ENCODE measurements at regions not wholly inside any gene's neighbourhood (a gene's known extent, or its start where the extent isn't known, plus 50 kb on each side); places are given as distances from the start of the nearest gene placed in this dataset.

DNA sequence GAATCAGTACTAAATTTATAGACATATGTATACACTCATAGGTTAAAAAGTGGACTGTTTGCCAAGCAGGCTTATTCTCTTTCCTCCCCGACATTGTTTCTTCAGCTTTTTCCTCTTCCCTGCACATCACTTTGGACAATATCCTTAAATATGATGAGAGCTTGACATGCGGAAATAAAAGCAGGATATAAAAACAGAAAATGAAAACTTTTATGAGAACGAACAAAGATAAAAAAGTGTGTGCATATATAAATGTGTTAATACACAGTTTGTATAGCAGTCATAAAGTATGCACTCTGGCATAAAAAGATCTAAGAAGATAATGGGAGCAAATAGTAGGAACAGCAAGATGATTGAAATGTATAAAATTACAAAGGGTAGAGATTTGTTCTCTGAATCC is 86.4 kb upstream of the IFNE start:
- Histone ChIP-seq H3K4me3 (replicated peaks in 1 of 3; ENCODE audit: insufficient read depth in 1 of 3, low read depth in 2 of 3, low read length in 3 of 3) (no peak overlapping the region), H3K4me2 (ENCODE audit: low read depth, low read length) (no peak overlapping the region), H2AFZ (ENCODE audit: low read length) (no peak overlapping the region), H3K27me3 (ENCODE audit: control insufficient read depth in 1 of 2, insufficient read depth in 2 of 2, low read length in 2 of 2) (no peaks in the 10 kb centered on the region), H3K9ac (ENCODE audit: insufficient read depth, low read depth, low read length) (no peak overlapping the region), H3K27ac (ENCODE audit: extremely low read length, insufficient read depth, low read length) (no peak overlapping the region), H4K20me1 (ENCODE audit: insufficient read depth, low read length) (no peaks in the 10 kb centered on the region), H3K4me1 (ENCODE audit: insufficient read depth, low read length) (no peaks in the 10 kb centered on the region), H3K9me3 (ENCODE audit: low read length) (no peaks in the 10 kb centered on the region), H3K36me3 (replicated peaks in 1 of 2; ENCODE audit: control insufficient read depth in 1 of 2, insufficient read depth in 2 of 2, low read length in 2 of 2) (no peaks in the 10 kb centered on the region), H3K79me2 (ENCODE audit: insufficient read depth, low read length) (no peaks in the 10 kb centered on the region)
- FAIRE-seq (no peak), DNase-seq (ENCODE audit: low spot score) (no peak), ATAC-seq (no peak)
- TF ChIP-seq HOXA5 (CRISPR knock-in tag; IDR thresholded peaks at IDR 0.05): no peak
- no peak for TF ChIP-seq U2AF1 (optimal IDR thresholded peaks at IDR 0.05; ENCODE audit: low read depth, low read length)
- TF ChIP-seq, protein P1, sequence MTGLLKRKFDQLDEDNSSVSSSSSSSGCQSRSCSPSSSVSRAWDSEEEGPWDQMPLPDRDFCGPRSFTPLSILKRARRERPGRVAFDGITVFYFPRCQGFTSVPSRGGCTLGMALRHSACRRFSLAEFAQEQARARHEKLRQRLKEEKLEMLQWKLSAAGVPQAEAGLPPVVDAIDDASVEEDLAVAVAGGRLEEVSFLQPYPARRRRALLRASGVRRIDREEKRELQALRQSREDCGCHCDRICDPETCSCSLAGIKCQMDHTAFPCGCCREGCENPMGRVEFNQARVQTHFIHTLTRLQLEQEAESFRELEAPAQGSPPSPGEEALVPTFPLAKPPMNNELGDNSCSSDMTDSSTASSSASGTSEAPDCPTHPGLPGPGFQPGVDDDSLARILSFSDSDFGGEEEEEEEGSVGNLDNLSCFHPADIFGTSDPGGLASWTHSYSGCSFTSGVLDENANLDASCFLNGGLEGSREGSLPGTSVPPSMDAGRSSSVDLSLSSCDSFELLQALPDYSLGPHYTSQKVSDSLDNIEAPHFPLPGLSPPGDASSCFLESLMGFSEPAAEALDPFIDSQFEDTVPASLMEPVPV (CRISPR knock-in tag; IDR thresholded peaks at IDR 0.05): no peak
- WGBS (ENCODE audit: low lambda C conversion rate): 12% methylated on average over 3 of the region's 3 CpGs
- no TSS peak for BruUV-seq (replicated peaks)
- ChIA-PET CTCF (ENCODE audit: low intra/inter-chr PET ratio, low total read pairs) (no interaction called here), POLR2A (no interaction called here)
- intact Hi-C loops (cut with micrococcal nuclease; ENCODE audit: unreplicated experiment) (no loop called here), in situ Hi-C loops (cut with HindIII; ENCODE audit: extremely low pct_ligation_motif_present, low pct_unique_long_range_greater_than_20kb) (no loop called here)

DNA sequence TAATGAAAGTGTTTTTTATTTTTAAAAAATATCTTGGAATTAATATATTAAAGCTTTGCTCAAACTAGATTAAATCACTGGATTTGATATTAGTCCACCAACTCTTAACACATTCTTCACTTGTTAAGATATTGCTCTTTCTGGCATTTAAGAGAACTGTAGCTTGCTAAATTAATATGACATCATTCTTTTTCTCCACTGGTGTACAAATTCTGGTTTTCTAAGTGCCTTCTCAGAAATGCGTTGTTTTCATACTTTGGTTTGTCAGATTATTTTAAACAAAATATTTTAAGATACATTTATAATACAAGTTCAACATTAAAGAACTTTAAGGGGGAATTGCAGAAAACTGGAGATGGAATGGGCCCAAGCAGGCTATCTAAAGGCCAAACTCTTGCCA is 87.6 kb upstream of the IFNE start:
- Histone ChIP-seq H3K4me2 (ENCODE audit: low read depth, low read length) (no peak overlapping the region), H3K36me3 (replicated peaks in 1 of 2; ENCODE audit: control insufficient read depth in 1 of 2, insufficient read depth in 2 of 2, low read length in 2 of 2) (no peaks in the 10 kb centered on the region), H3K4me1 (ENCODE audit: insufficient read depth, low read length) (no peaks in the 10 kb centered on the region), H3K4me3 (replicated peaks in 1 of 3; ENCODE audit: insufficient read depth in 1 of 3, low read depth in 2 of 3, low read length in 3 of 3) (no peak overlapping the region), H4K20me1 (ENCODE audit: insufficient read depth, low read length) (no peaks in the 10 kb centered on the region), H3K27ac (ENCODE audit: extremely low read length, insufficient read depth, low read length) (no peak overlapping the region), H3K79me2 (ENCODE audit: insufficient read depth, low read length) (no peaks in the 10 kb centered on the region), H3K27me3 (ENCODE audit: control insufficient read depth in 1 of 2, insufficient read depth in 2 of 2, low read length in 2 of 2) (no peaks in the 10 kb centered on the region), H3K9me3 (ENCODE audit: low read length) (no peaks in the 10 kb centered on the region), H3K9ac (ENCODE audit: insufficient read depth, low read depth, low read length) (no peak overlapping the region), H2AFZ (ENCODE audit: low read length) (no peak overlapping the region)
- FAIRE-seq (no peak), DNase-seq (ENCODE audit: low spot score) (no peak), ATAC-seq (no peak)
- TF ChIP-seq KMT2B (CRISPR knock-in tag; IDR thresholded peaks at IDR 0.05) (no peak), HMG20A (CRISPR knock-in tag; IDR thresholded peaks at IDR 0.05; ENCODE audit: borderline replicate concordance) (no peak), RFX5 (IDR thresholded peaks at IDR 0.05; ENCODE audit: low read depth, low read length) (no peak), ZNF883 (CRISPR knock-in tag; IDR thresholded peaks at IDR 0.05; ENCODE audit: not compliant biosample characterization) (no peak), ATF7 (IDR thresholded peaks at IDR 0.05) (peak; percentile 65), ATF7 (CRISPR knock-in tag; IDR thresholded peaks at IDR 0.05) (no peak), DMAP1 (CRISPR knock-in tag; IDR thresholded peaks at IDR 0.05) (no peak), ZFP90 (CRISPR knock-in tag; IDR thresholded peaks at IDR 0.05; ENCODE audit: borderline replicate concordance) (no peak)
- ChIA-PET POLR2A (no interaction called here), CTCF (ENCODE audit: low intra/inter-chr PET ratio, low total read pairs) (no interaction called here)
- no TSS peak for BruUV-seq (replicated peaks)
- intact Hi-C loops (cut with micrococcal nuclease; ENCODE audit: unreplicated experiment) (no loop called here), in situ Hi-C loops (cut with HindIII; ENCODE audit: extremely low pct_ligation_motif_present, low pct_unique_long_range_greater_than_20kb) (no loop called here)
- 27% methylated on average over 1 of the region's 1 CpG for WGBS (ENCODE audit: low lambda C conversion rate)

Data from HepG2 (cell line).